ENCODE measurements at regions not wholly inside any gene's neighbourhood (a gene's known extent, or its start where the extent isn't known, plus 50 kb on each side); places are given as distances from the start of the nearest gene placed in this dataset.

- Histone ChIP-seq H3K36me3 (ENCODE audit: control insufficient read depth, insufficient read depth, low read length) (no peaks in the 10 kb centered on the region), H2AFZ (ENCODE audit: low read depth, low read length) (no peak overlapping the region), H3K4me1 (replicated peaks in 1 of 2; ENCODE audit: control insufficient read depth in 2 of 2, insufficient read depth in 2 of 2, low read length in 2 of 2) (no peaks in the 10 kb centered on the region), H3K9me1 (ENCODE audit: control insufficient read depth, insufficient read depth, low read length) (no peaks in the 10 kb centered on the region), H4K20me1 (replicated peaks; ENCODE audit: control insufficient read depth, insufficient read depth, low read length) (no peaks in the 10 kb centered on the region), H3K9me3 (replicated peaks; ENCODE audit: control insufficient read depth, insufficient read depth, low read depth, low read length) (no peaks in the 10 kb centered on the region), H3K9ac (ENCODE audit: insufficient read depth in 1 of 2, low read depth in 2 of 2, low read length in 2 of 2) (no peak overlapping the region), H3K27me3 (ENCODE audit: control insufficient read depth in 2 of 2, insufficient read depth in 2 of 2, low read length in 2 of 2) (no peaks in the 10 kb centered on the region), H3K27ac (ENCODE audit: extremely low read depth, low read depth, low read length) (no peak overlapping the region), H3K79me2 (ENCODE audit: control insufficient read depth, insufficient read depth, low read length) (no peaks in the 10 kb centered on the region), H3K4me2 (ENCODE audit: insufficient read depth, low read length) (no peak overlapping the region), H3K4me3 (no peak overlapping the region)
- in situ Hi-C loops (cut with MboI): no loop called here
- DNase-seq (ENCODE audit: extremely low read depth in 1 of 4, low spot score in 3 of 4): no peak
- no peak for ATAC-seq
- BruUV-seq (replicated peaks): no TSS peak
- no peak for FAIRE-seq
- intact Hi-C loops (cut with micrococcal nuclease): no loop called here
- ChIA-PET POLR2A (no interaction called here), CTCF (ENCODE audit: low intra/inter-chr PET ratio) (no interaction called here)
- TF ChIP-seq, protein P1, sequence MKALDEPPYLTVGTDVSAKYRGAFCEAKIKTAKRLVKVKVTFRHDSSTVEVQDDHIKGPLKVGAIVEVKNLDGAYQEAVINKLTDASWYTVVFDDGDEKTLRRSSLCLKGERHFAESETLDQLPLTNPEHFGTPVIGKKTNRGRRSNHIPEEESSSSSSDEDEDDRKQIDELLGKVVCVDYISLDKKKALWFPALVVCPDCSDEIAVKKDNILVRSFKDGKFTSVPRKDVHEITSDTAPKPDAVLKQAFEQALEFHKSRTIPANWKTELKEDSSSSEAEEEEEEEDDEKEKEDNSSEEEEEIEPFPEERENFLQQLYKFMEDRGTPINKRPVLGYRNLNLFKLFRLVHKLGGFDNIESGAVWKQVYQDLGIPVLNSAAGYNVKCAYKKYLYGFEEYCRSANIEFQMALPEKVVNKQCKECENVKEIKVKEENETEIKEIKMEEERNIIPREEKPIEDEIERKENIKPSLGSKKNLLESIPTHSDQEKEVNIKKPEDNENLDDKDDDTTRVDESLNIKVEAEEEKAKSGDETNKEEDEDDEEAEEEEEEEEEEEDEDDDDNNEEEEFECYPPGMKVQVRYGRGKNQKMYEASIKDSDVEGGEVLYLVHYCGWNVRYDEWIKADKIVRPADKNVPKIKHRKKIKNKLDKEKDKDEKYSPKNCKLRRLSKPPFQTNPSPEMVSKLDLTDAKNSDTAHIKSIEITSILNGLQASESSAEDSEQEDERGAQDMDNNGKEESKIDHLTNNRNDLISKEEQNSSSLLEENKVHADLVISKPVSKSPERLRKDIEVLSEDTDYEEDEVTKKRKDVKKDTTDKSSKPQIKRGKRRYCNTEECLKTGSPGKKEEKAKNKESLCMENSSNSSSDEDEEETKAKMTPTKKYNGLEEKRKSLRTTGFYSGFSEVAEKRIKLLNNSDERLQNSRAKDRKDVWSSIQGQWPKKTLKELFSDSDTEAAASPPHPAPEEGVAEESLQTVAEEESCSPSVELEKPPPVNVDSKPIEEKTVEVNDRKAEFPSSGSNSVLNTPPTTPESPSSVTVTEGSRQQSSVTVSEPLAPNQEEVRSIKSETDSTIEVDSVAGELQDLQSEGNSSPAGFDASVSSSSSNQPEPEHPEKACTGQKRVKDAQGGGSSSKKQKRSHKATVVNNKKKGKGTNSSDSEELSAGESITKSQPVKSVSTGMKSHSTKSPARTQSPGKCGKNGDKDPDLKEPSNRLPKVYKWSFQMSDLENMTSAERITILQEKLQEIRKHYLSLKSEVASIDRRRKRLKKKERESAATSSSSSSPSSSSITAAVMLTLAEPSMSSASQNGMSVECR (CRISPR knock-in tag; IDR thresholded peaks at IDR 0.05): no peak
- no peak for TF ChIP-seq ZNF445 (CRISPR knock-in tag; IDR thresholded peaks at IDR 0.05; ENCODE audit: low read depth)
- no peak for TF ChIP-seq FOXA3 (CRISPR knock-in tag; conservative IDR thresholded peaks at IDR 0.05 in 1 of 2, IDR thresholded peaks at IDR 0.05 in 1 of 2)
- no peak for TF ChIP-seq ZNF280B (CRISPR knock-in tag; IDR thresholded peaks at IDR 0.05)
- TF ChIP-seq LEF1 (IDR thresholded peaks at IDR 0.05): no peak
- no peak for TF ChIP-seq ELF2 (CRISPR knock-in tag; IDR thresholded peaks at IDR 0.05)
- TF ChIP-seq, protein P2, sequence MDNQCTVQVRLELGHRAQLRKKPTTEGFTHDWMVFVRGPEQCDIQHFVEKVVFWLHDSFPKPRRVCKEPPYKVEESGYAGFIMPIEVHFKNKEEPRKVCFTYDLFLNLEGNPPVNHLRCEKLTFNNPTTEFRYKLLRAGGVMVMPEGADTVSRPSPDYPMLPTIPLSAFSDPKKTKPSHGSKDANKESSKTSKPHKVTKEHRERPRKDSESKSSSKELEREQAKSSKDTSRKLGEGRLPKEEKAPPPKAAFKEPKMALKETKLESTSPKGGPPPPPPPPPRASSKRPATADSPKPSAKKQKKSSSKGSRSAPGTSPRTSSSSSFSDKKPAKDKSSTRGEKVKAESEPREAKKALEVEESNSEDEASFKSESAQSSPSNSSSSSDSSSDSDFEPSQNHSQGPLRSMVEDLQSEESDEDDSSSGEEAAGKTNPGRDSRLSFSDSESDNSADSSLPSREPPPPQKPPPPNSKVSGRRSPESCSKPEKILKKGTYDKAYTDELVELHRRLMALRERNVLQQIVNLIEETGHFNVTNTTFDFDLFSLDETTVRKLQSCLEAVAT (IDR thresholded peaks at IDR 0.05): no peak
- no peak for TF ChIP-seq COPS2 (conservative IDR thresholded peaks at IDR 0.05)
- TF ChIP-seq ZNF57 (CRISPR knock-in tag; IDR thresholded peaks at IDR 0.05): no peak
- no peak for TF ChIP-seq ARNT (IDR thresholded peaks at IDR 0.05)
- no peak for TF ChIP-seq DMBX1 (CRISPR knock-in tag; IDR thresholded peaks at IDR 0.05; ENCODE audit: borderline replicate concordance)
- TF ChIP-seq PHF8 (IDR thresholded peaks at IDR 0.05; ENCODE audit: borderline replicate concordance, low read length): no peak
- no peak for TF ChIP-seq THRAP3 (IDR thresholded peaks at IDR 0.05; ENCODE audit: borderline replicate concordance)
- TF ChIP-seq, protein P3, sequence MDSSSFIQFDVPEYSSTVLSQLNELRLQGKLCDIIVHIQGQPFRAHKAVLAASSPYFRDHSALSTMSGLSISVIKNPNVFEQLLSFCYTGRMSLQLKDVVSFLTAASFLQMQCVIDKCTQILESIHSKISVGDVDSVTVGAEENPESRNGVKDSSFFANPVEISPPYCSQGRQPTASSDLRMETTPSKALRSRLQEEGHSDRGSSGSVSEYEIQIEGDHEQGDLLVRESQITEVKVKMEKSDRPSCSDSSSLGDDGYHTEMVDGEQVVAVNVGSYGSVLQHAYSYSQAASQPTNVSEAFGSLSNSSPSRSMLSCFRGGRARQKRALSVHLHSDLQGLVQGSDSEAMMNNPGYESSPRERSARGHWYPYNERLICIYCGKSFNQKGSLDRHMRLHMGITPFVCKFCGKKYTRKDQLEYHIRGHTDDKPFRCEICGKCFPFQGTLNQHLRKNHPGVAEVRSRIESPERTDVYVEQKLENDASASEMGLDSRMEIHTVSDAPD (CRISPR knock-in tag; IDR thresholded peaks at IDR 0.05): no peak
- TF ChIP-seq NFRKB (IDR thresholded peaks at IDR 0.05; ENCODE audit: low read depth): no peak
- TF ChIP-seq BRD4 (IDR thresholded peaks at IDR 0.05): no peak
- no peak for TF ChIP-seq SAFB2 (IDR thresholded peaks at IDR 0.05; ENCODE audit: borderline replicate concordance, low read depth, low read length, severe bottlenecking)
These were observed 217.3 kb downstream of the CHRDL1 start for GRCh38 chrX:110578270-110578669.
